GM19043 (cell line): ENCODE measurements at regions not wholly inside any gene's neighbourhood (a gene's known extent, or its start where the extent isn't known, plus 50 kb on each side); places are given as distances from the start of the nearest gene placed in this dataset.

ENCODE experiments used
- ATAC-seq: cut with Tn5 transposase; IDR thresholded peaks from one replicate; pipeline ENCODE4 v1.9.1; 2021; ENCODE audit warnings: low read depth; ENCODE audit not compliant: unreplicated experiment

- no peak for ATAC-seq
Measured at GRCh38 chr13:34210341-34210740, 392.4 kb downstream of the RFC3 start.

- no peak for ATAC-seq
Measured at GRCh38 chr13:34214686-34215085, 396.7 kb downstream of the RFC3 start.

GRCh38 chr13:34216256-34216655 lies 398.3 kb downstream of the RFC3 start:
- ATAC-seq: no peak

GRCh38 chr13:34217343-34218025 lies 399.5 kb downstream of the RFC3 start:
- ATAC-seq: no peak

GRCh38 chr13:34223984-34224383 lies 406.0 kb downstream of the RFC3 start:
- ATAC-seq: no peak

GRCh38 chr13:34224877-34225276 lies 406.9 kb downstream of the RFC3 start:
- ATAC-seq: no peak

- no peak for ATAC-seq
Measured at GRCh38 chr13:34230271-34230670, 412.3 kb downstream of the RFC3 start.

GRCh38 chr13:34241332-34241731 lies 423.4 kb downstream of the RFC3 start:
- ATAC-seq: no peak

- no peak for ATAC-seq
Measured at GRCh38 chr13:34243403-34243802, 425.5 kb downstream of the RFC3 start.

GRCh38 chr13:34246511-34246910 lies 428.6 kb downstream of the RFC3 start:
- ATAC-seq: no peak

GRCh38 chr13:34247596-34247995 lies 429.6 kb downstream of the RFC3 start:
- no peak for ATAC-seq

- ATAC-seq: no peak
Measured at GRCh38 chr13:34249546-34250039, 431.6 kb downstream of the RFC3 start.

- no peak for ATAC-seq
Measured at GRCh38 chr13:34250151-34250670, 432.3 kb downstream of the RFC3 start.

- ATAC-seq: no peak
Measured at GRCh38 chr13:34254366-34254765, 436.4 kb downstream of the RFC3 start.

- ATAC-seq: no peak
Measured at GRCh38 chr13:34255711-34256110, 437.8 kb downstream of the RFC3 start.

GRCh38 chr13:34256236-34256635 lies 438.3 kb downstream of the RFC3 start:
- no peak for ATAC-seq

GRCh38 chr13:34257966-34258365 lies 440.0 kb downstream of the RFC3 start:
- ATAC-seq: no peak

- no peak for ATAC-seq
Measured at GRCh38 chr13:34258646-34259386, 440.9 kb downstream of the RFC3 start.

- ATAC-seq: no peak
Measured at GRCh38 chr13:34263681-34264080, 445.7 kb downstream of the RFC3 start.

- no peak for ATAC-seq
Measured at GRCh38 chr13:34265046-34265679, 447.2 kb downstream of the RFC3 start.

- ATAC-seq: no peak
Measured at GRCh38 chr13:34276764-34277163, 458.8 kb downstream of the RFC3 start.
